Natural killer cell (primary cell): ENCODE measurements at regions not wholly inside any gene's neighbourhood (a gene's known extent, or its start where the extent isn't known, plus 50 kb on each side); places are given as distances from the start of the nearest gene placed in this dataset.

ENCODE experiments used
- ATAC-seq, 3 donors: fragments of 150-1000 bp in 2 of 3; fragments of 200-7000 bp in 1 of 3; cut with Tn5 transposase; 1 replicate in 1 of 3; 2 replicates in 2 of 3; pipeline ENCODE4 v1.10.0; 2021; ENCODE audit warnings: mild to moderate bottlenecking in 2 of 3, moderate library complexity in 2 of 3
- DNase-seq, 2 donors: peaks; one replicate each; pipeline versions ENCODE4 v3.0.0 to v3.0.0-alpha.2; 2013 to 2021; ENCODE audit warnings: mixed read lengths in 1 of 2
- H3K27ac ChIP-seq: one replicate; pipeline ENCODE4 v1.5.1; 2013; ENCODE audit warnings: mild to moderate bottlenecking, low read length
- H3K27me3 ChIP-seq: one replicate; pipeline ENCODE4 v1.6.1; 2013; ENCODE audit warnings: low read length; ENCODE audit not compliant: control insufficient read depth, insufficient read depth
- H3K36me3 ChIP-seq: one replicate; pipeline ENCODE4 v1.6.1; 2013; ENCODE audit warnings: low read length; ENCODE audit not compliant: control insufficient read depth, insufficient read depth
- H3K4me1 ChIP-seq: one replicate; pipeline ENCODE4 v1.6.1; 2013; ENCODE audit warnings: low read length; ENCODE audit not compliant: control insufficient read depth, insufficient read depth
- H3K4me3 ChIP-seq: one replicate; pipeline ENCODE4 v1.5.1; 2013; ENCODE audit warnings: low read length
- H3K9me3 ChIP-seq: one replicate; pipeline ENCODE4 v1.6.1; 2013; ENCODE audit warnings: low read length; ENCODE audit not compliant: control insufficient read depth, insufficient read depth
- H3K27ac Mint-ChIP-seq, 2 donors: one replicate each; pipeline ENCODE4 v1.8.0; 2022; ENCODE audit warnings: mild to moderate bottlenecking in 2 of 2, mixed read lengths in 2 of 2, moderate library complexity in 1 of 2
- H3K27me3 Mint-ChIP-seq, 2 donors: one replicate each; pipeline ENCODE4 v1.8.0; 2022; ENCODE audit warnings: low read depth in 2 of 2, mixed read lengths in 2 of 2
- H3K36me3 Mint-ChIP-seq: one replicate; pipeline ENCODE4 v1.8.0; 2022; ENCODE audit warnings: mixed read lengths
- H3K4me1 Mint-ChIP-seq, 2 donors: one replicate each; pipeline ENCODE4 v1.8.0; 2022; ENCODE audit warnings: mixed read lengths in 2 of 2
- H3K4me3 Mint-ChIP-seq: one replicate; pipeline ENCODE4 v1.8.0; 2022; ENCODE audit warnings: mild to moderate bottlenecking, moderate library complexity, mixed read lengths
- H3K9me3 Mint-ChIP-seq, 2 donors: one replicate each; pipeline ENCODE4 v1.8.0; 2022; ENCODE audit warnings: mixed read lengths in 2 of 2
- CTCF ChIP-seq: fragments of 200-600 bp; IDR thresholded peaks from one replicate; pipeline ENCODE4 v1.8.0; 2022; ENCODE audit warnings: antibody characterized with exemption
- WGBS: methylation state at CpG from one replicate; pipeline ENCODE4 v1.1.7; 2013; ENCODE audit warnings: missing lambda C conversion rate; ENCODE audit not compliant: insufficient coverage; 5-methylcytosine and 5-hydroxymethylcytosine counted together
- intact Hi-C: fragments of 100-400 bp; cut with micrococcal nuclease; formaldehyde crosslinking; loops from one replicate; pipeline ENCODE4 v1.14.2; 2022

GRCh38 chr5:87079219-87079618, 188.5 kb upstream of the RASA1 start:
- no peaks in the 10 kb centered on the region for H3K36me3 ChIP-seq
- peak overlapping the region; percentile 40 for H3K4me3 Mint-ChIP-seq
- no peak for ATAC-seq

GRCh38 chr5:87081016-87081415, 186.7 kb upstream of the RASA1 start:
- Histone ChIP-seq H3K27me3 (no peaks in the 10 kb centered on the region), H3K27ac (peak overlapping the region; percentile 74), H3K4me1 (peaks cover 17% of the 10 kb centered on the region), H3K4me3 (peak overlapping the region; percentile 16), H3K36me3 (no peaks in the 10 kb centered on the region), H3K9me3 (peaks cover 10% of the 10 kb centered on the region)
- intact Hi-C loops, result no loop called here
- TF ChIP-seq CTCF, result no peak
- no CpG with 5 or more reads among the region's 3 CpGs for WGBS
- peak in 1 of 3 donors; percentile 4 for ATAC-seq
- Mint-ChIP-seq H3K27ac (peak overlapping the region; percentile 86 to 92), H3K9me3 (no peaks in the 10 kb centered on the region), H3K4me1 (peaks cover 44 to 55% of the 10 kb centered on the region in 2 donors), H3K4me3 (peak overlapping the region; percentile 83), H3K27me3 (no peaks in the 10 kb centered on the region), H3K36me3 (no peaks in the 10 kb centered on the region)
- no peak for DNase-seq

More at GRCh38 chr5:87079219-87079618, 188.5 kb upstream of the RASA1 start:
- intact Hi-C loops, result no loop called here
- H3K4me3 ChIP-seq, result no peak overlapping the region
- peaks cover 28% of the 10 kb centered on the region for H3K4me1 ChIP-seq
- H3K4me1 Mint-ChIP-seq, result peaks cover 60 to 71% of the 10 kb centered on the region in 2 donors
- H3K9me3 Mint-ChIP-seq, result no peaks in the 10 kb centered on the region
- H3K9me3 ChIP-seq, result peaks cover under 1% of the 10 kb centered on the region
- H3K27ac ChIP-seq, result peak overlapping the region; percentile 32
- H3K27ac Mint-ChIP-seq, result peak overlapping the region; percentile 1 to 86
- no peak for DNase-seq
- no peak for TF ChIP-seq CTCF
- H3K36me3 Mint-ChIP-seq, result no peaks in the 10 kb centered on the region
- no peaks in the 10 kb centered on the region for H3K27me3 ChIP-seq
- no peaks in the 10 kb centered on the region for H3K27me3 Mint-ChIP-seq
- 71% methylated on average over 2 of the region's 2 CpGs for WGBS

- no peaks in the 10 kb centered on the region for H3K36me3 ChIP-seq
- 0% methylated on average over 3 of the region's 4 CpGs for WGBS
- H3K9me3 ChIP-seq, result peaks cover 10% of the 10 kb centered on the region
- intact Hi-C loops, result no loop called here
- Mint-ChIP-seq H3K9me3 (no peaks in the 10 kb centered on the region), H3K27me3 (no peaks in the 10 kb centered on the region), H3K4me3 (peak overlapping the region; percentile 83), H3K4me1 (peaks cover 49 to 55% of the 10 kb centered on the region in 2 donors), H3K36me3 (no peaks in the 10 kb centered on the region), H3K27ac (peak overlapping the region; percentile 86 to 92)
- no peaks in the 10 kb centered on the region for H3K27me3 ChIP-seq
- H3K4me1 ChIP-seq, result peaks cover 14% of the 10 kb centered on the region
- peak overlapping the region; percentile 16 for H3K4me3 ChIP-seq
- DNase-seq, result peak; percentile 28 to 62
- ATAC-seq, result peak; percentile 69 to 90 (median 70)
- no peak for TF ChIP-seq CTCF
- H3K27ac ChIP-seq, result peak overlapping the region; percentile 74
These were observed 185.9 kb upstream of the RASA1 start for GRCh38 chr5:87081511-87082372.
